Mesothelial cell of epicardium (in vitro differentiated cells): ENCODE measurements at regions not wholly inside any gene's neighbourhood (a gene's known extent, or its start where the extent isn't known, plus 50 kb on each side); places are given as distances from the start of the nearest gene placed in this dataset.
"Not testable (repeated sequence)": the region's sequence is repeated elsewhere in the genome, so short reads cannot be mapped to it uniquely, and the experiment has no call there.

Experiments
- DNase-seq, 2 experiments: peaks; one replicate each; pipeline ENCODE4 v3.0.0; 2021; ENCODE audit warnings: low spot score in 2 of 2; ENCODE audit not compliant: unreplicated experiment in 2 of 2
- H3K27ac Mint-ChIP-seq: 2 replicates; pipeline ENCODE4 v1.8.0; 2021; ENCODE audit warnings: mixed read lengths
- H3K27me3 Mint-ChIP-seq: 2 replicates; pipeline ENCODE4 v1.8.0; 2021; ENCODE audit warnings: low read depth, mixed read lengths
- H3K36me3 Mint-ChIP-seq: 2 replicates; pipeline ENCODE4 v1.8.0; 2021; ENCODE audit warnings: mixed read lengths
- H3K4me1 Mint-ChIP-seq: 2 replicates; pipeline ENCODE4 v1.8.0; 2021; ENCODE audit warnings: mixed read lengths
- H3K4me3 Mint-ChIP-seq: 2 replicates; pipeline ENCODE4 v1.8.0; 2021; ENCODE audit warnings: mild to moderate bottlenecking, moderate library complexity, mixed read lengths
- H3K9me3 Mint-ChIP-seq: 2 replicates; pipeline ENCODE4 v1.8.0; 2021; ENCODE audit warnings: mixed read lengths
- TF ChIP-seq, protein P1 (sequence below): fragments of 200-600 bp; sonication (generic); IDR thresholded peaks from one replicate; pipeline ENCODE4 v1.5.0; 2021; ENCODE audit warnings: antibody characterized with exemption; ENCODE audit not compliant: unreplicated experiment

DNA sequence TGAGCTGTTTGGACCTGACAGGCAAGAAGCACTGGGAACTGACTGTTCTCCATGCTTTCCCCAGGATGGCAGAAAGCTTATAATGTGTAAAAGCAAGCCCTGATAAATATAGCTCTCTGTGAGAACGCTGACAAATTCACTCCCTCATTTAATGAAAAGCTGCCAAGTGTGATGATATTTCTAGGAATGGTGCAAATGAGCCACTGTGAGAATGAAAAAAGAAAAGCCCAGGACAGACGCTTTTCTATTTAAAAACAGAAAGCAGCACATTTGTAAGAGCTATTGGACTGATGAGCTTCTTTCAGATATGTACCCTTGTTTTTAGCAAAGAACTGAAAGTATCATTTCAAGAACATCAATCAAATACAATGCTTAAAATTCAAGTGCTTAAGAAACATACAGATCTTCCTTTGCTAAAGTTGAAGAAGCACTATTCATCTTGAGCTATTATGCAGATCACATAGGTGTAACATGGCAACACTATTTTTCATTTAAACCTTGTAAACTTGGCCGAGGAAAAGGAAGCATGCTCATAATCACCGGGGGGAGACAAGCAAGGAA is 842.6 kb upstream of the ACO1 start:
- Mint-ChIP-seq H3K4me1 (peaks cover 13% of the 10 kb centered on the region), H3K4me3 (no peak overlapping the region), H3K27me3 (no peaks in the 10 kb centered on the region), H3K9me3 (no peaks in the 10 kb centered on the region), H3K36me3 (no peaks in the 10 kb centered on the region), H3K27ac (no peak overlapping the region)
- no peak for DNase-seq
- TF ChIP-seq, protein P1, sequence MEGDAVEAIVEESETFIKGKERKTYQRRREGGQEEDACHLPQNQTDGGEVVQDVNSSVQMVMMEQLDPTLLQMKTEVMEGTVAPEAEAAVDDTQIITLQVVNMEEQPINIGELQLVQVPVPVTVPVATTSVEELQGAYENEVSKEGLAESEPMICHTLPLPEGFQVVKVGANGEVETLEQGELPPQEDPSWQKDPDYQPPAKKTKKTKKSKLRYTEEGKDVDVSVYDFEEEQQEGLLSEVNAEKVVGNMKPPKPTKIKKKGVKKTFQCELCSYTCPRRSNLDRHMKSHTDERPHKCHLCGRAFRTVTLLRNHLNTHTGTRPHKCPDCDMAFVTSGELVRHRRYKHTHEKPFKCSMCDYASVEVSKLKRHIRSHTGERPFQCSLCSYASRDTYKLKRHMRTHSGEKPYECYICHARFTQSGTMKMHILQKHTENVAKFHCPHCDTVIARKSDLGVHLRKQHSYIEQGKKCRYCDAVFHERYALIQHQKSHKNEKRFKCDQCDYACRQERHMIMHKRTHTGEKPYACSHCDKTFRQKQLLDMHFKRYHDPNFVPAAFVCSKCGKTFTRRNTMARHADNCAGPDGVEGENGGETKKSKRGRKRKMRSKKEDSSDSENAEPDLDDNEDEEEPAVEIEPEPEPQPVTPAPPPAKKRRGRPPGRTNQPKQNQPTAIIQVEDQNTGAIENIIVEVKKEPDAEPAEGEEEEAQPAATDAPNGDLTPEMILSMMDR = no peak

DNA sequence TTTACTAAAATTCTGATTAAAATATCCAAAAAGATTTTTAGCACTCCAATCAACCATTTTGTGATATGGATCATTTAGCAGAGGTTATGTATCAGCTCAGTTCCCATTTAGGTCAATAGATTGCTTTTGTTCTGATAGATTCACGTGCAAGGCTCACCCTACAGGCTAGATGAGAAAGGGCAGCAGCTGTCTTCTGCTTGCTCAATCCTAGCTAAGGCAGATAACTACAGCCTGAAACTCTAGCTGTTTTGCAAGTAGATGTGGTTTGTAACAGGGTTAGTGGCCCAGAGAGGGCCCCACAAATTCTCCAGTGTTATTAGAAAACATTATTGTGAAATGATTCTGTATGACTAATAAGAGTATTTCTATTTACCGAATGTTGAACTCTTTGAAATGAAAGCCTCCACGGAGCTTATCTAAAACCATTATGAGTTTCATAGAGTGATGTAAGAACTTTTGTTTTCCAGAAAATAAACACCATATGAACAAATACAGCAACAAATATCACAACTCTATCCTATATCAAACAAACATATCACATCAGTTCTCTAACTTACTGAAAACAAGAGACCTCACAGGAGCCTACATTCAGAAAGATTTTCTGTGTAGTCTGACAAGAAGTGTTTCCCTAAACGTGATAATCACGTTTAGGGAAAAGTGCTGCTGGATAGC is 841.9 kb upstream of the ACO1 start:
- TF ChIP-seq, protein P1 = no peak
- H3K9me3 Mint-ChIP-seq = no peaks in the 10 kb centered on the region
- no peak for DNase-seq

DNA sequence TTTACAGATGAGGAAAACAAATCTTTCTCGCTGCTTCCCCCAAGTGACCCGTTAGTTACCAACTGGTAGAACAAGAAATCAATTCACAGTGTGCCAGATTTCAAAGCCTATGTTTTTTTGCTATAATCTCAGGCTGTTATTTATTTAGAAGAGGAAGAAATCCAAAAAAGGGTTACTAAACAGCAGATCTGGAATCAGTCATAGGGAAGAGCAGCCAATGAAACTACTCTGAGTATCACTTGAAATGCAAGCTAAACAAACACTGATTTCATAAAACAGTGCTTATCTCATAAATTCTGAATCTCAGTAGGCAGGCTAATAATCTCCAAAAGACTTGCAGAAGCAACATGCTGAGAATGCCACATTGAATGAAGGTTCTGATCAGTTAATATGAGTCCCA is 829.5 kb upstream of the ACO1 start:
- H3K4me3 Mint-ChIP-seq = no peak overlapping the region
- no peak overlapping the region for H3K27ac Mint-ChIP-seq
- no peaks in the 10 kb centered on the region for H3K36me3 Mint-ChIP-seq
- no peaks in the 10 kb centered on the region for H3K27me3 Mint-ChIP-seq
- H3K4me1 Mint-ChIP-seq = no peaks in the 10 kb centered on the region
- no peak for DNase-seq
- H3K9me3 Mint-ChIP-seq = no peaks in the 10 kb centered on the region
- TF ChIP-seq, protein P1 = no peak

More for the DNA sequence above, 841.9 kb upstream of the ACO1 start:
- Mint-ChIP-seq H3K27ac (no peak overlapping the region), H3K4me1 (peaks cover 13% of the 10 kb centered on the region), H3K27me3 (no peaks in the 10 kb centered on the region), H3K36me3 (no peaks in the 10 kb centered on the region), H3K4me3 (no peak overlapping the region)

DNA sequence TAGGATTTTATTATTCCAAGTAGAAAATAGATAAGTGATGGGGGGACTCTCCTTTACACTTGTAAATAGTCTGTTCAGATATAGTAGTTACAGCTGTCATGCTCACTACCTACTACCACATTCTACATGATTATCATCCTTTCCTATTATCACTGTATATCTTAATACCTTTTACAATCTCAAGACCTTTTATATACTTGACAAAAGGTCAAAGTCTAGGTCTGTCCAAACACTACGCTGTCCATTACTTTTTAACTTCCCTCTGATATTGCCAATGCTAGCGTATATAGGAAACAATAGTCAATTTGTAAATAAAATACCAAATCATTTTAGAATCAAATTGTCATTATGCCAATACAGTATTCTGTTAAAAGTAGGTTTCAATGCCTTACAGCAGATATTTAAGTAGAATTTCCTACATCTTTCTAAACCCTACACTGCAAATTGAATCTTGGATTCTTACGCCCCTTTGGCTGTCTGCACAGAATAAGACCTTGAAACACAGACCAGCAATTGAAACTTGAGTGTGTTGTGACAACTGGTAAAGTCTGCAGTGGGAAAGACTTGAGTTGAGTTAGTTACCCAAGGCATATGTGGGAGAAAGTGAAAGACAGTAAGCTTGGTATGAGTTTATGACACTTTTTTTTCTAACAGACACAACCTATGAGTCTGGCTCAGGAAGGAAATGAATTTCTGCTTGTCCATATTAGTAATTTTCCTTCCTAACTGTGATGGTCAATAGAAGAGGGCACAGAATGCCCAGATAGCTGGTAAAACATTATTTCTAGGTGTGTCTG is 827.6 kb upstream of the ACO1 start:
- no peaks in the 10 kb centered on the region for H3K27me3 Mint-ChIP-seq
- H3K27ac Mint-ChIP-seq = no peak overlapping the region
- TF ChIP-seq, protein P1 = no peak
- H3K9me3 Mint-ChIP-seq = peaks cover 3% of the 10 kb centered on the region
- DNase-seq = no peak
- H3K4me1 Mint-ChIP-seq = no peaks in the 10 kb centered on the region
- no peak overlapping the region for H3K4me3 Mint-ChIP-seq
- no peaks in the 10 kb centered on the region for H3K36me3 Mint-ChIP-seq

DNA sequence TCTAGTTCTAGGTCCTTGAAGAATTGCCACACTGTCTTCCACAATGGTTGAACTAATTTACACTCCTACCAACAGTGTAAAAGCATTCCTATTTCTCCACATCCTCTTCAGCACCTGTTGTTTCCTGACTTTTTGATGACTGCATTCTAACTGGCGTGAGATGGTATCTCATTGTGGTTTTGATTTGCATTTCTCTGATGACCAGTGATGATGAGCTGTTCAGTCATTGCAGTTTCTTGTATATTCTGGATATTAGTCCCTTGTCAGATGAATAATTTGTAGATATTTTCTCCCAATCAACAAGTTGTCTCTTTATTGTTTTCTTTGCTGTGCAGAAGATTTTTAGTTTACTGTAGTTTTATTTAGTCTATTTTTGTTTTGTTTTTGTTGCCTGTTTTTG is 812.3 kb upstream of the ACO1 start:
- not testable (repeated sequence) for H3K4me1 Mint-ChIP-seq, H3K27ac Mint-ChIP-seq, H3K9me3 Mint-ChIP-seq, H3K4me3 Mint-ChIP-seq, H3K36me3 Mint-ChIP-seq, H3K27me3 Mint-ChIP-seq, DNase-seq

DNA sequence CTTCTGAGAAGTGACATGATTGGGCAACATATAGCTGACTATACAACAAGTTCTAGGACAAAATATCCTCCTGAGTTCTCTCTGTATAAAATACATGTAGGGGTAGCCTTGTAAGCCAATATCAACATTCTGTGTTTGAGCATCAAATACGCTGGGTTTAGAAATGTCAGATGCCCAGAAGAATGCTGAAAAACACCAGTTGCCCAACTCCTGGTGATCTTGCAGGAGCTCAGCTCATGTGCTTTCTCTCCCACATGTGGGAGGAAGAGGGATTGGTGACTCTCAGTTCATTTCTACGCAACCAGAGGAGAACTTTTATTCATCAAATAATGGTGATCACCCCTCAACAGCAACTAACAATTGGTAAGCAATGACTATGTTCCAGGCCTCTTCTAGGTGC is 810.9 kb upstream of the ACO1 start:
- Mint-ChIP-seq H3K9me3 (peaks cover 7% of the 10 kb centered on the region), H3K36me3 (no peaks in the 10 kb centered on the region), H3K4me1 (no peaks in the 10 kb centered on the region), H3K27ac (no peak overlapping the region), H3K4me3 (no peak overlapping the region), H3K27me3 (no peaks in the 10 kb centered on the region)
- DNase-seq = no peak
- TF ChIP-seq, protein P1 = no peak
